MM.1S (cell line): ENCODE measurements at regions not wholly inside any gene's neighbourhood (a gene's known extent, or its start where the extent isn't known, plus 50 kb on each side); places are given as distances from the start of the nearest gene placed in this dataset.
"Not testable (repeated sequence)": the region's sequence is repeated elsewhere in the genome, so short reads cannot be mapped to it uniquely, and the experiment has no call there.

Experiments used
- EZH2 ChIP-seq: fragments of 300-600 bp; sonication (generic); optimal IDR thresholded peaks from 2 replicates; pipeline ENCODE3; 2017; ENCODE audit warnings: low read depth, mild to moderate bottlenecking, antibody characterized with exemption, low read length, mixed read lengths
- TF ChIP-seq, protein P1 (sequence below): fragments of 300-600 bp; sonication (generic); IDR thresholded peaks from 2 replicates; pipeline ENCODE4 v1.5.1; 2016; ENCODE audit warnings: antibody characterized with exemption, low read length, mixed read lengths

DNA sequence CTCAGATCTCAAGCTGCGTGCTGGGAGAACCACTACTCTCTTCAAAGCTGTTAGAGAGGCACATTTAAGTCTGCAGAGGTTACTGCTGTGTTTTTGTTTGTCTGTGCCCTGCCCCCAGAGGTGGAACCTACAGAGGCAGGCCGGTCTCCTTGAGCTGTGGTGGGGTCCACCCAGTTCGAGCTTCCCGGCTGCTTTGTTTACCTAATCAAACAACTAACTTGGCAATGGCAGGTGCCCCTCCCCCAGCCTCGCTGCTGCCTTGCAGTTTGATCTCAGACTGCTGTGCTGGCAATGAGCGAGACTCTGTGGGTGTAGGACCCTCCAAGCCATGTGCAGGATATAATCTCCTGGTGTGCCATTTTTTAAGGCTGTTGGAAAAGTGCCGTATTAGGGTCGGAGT, 442.4 kb downstream of the TMEM232 start:
- TF ChIP-seq, protein P1, sequence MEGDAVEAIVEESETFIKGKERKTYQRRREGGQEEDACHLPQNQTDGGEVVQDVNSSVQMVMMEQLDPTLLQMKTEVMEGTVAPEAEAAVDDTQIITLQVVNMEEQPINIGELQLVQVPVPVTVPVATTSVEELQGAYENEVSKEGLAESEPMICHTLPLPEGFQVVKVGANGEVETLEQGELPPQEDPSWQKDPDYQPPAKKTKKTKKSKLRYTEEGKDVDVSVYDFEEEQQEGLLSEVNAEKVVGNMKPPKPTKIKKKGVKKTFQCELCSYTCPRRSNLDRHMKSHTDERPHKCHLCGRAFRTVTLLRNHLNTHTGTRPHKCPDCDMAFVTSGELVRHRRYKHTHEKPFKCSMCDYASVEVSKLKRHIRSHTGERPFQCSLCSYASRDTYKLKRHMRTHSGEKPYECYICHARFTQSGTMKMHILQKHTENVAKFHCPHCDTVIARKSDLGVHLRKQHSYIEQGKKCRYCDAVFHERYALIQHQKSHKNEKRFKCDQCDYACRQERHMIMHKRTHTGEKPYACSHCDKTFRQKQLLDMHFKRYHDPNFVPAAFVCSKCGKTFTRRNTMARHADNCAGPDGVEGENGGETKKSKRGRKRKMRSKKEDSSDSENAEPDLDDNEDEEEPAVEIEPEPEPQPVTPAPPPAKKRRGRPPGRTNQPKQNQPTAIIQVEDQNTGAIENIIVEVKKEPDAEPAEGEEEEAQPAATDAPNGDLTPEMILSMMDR = not testable (repeated sequence)
- TF ChIP-seq EZH2 = not testable (repeated sequence)
